A673 (cell line): ENCODE measurements at regions not wholly inside any gene's neighbourhood (a gene's known extent, or its start where the extent isn't known, plus 50 kb on each side); places are given as distances from the start of the nearest gene placed in this dataset.

Experiments used
- EZH2 ChIP-seq: fragments of 200-600 bp; sonication (generic); IDR thresholded peaks from 2 replicates; pipeline ENCODE4 v1.6.1; 2017; ENCODE audit warnings: borderline replicate concordance, low read depth, mild to moderate bottlenecking, mixed read lengths, antibody characterized with exemption, low read length; ENCODE audit not compliant: poor library complexity, severe bottlenecking
- TF ChIP-seq, protein P1 (sequence below): fragments of 300-800, 200-600 bp; sonication (generic); conservative IDR thresholded peaks from 2 replicates; pipeline ENCODE4 v1.5.1; 2017; ENCODE audit warnings: low read depth, mild to moderate bottlenecking, antibody characterized with exemption, low read length, moderate library complexity, mixed read lengths

GRCh38 chr5:89583534-89583933 lies 700.5 kb upstream of the MEF2C start:
- TF ChIP-seq, protein P1, sequence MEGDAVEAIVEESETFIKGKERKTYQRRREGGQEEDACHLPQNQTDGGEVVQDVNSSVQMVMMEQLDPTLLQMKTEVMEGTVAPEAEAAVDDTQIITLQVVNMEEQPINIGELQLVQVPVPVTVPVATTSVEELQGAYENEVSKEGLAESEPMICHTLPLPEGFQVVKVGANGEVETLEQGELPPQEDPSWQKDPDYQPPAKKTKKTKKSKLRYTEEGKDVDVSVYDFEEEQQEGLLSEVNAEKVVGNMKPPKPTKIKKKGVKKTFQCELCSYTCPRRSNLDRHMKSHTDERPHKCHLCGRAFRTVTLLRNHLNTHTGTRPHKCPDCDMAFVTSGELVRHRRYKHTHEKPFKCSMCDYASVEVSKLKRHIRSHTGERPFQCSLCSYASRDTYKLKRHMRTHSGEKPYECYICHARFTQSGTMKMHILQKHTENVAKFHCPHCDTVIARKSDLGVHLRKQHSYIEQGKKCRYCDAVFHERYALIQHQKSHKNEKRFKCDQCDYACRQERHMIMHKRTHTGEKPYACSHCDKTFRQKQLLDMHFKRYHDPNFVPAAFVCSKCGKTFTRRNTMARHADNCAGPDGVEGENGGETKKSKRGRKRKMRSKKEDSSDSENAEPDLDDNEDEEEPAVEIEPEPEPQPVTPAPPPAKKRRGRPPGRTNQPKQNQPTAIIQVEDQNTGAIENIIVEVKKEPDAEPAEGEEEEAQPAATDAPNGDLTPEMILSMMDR = no peak
- no peak for TF ChIP-seq EZH2
